NT2/D1 (cell line): ENCODE measurements at regions not wholly inside any gene's neighbourhood (a gene's known extent, or its start where the extent isn't known, plus 50 kb on each side); places are given as distances from the start of the nearest gene placed in this dataset.

Experiments
- YY1 ChIP-seq: IDR thresholded peaks from 2 replicates; pipeline ENCODE4 v1.6.1; 2011; ENCODE audit not compliant: insufficient read length, insufficient read depth
- ZNF274 ChIP-seq: IDR thresholded peaks from 2 replicates; pipeline ENCODE4 v1.6.1; 2011; ENCODE audit warnings: mild to moderate bottlenecking, low read depth, low read length

- TF ChIP-seq ZNF274: no peak
- no peak for TF ChIP-seq YY1
These were observed 200.0 kb upstream of the DTNBP1 start for GRCh38 chr6:15862810-15863209.
